Left ventricle myocardium inferior (tissue), 1 donor: ENCODE measurements at regions not wholly inside any gene's neighbourhood (a gene's known extent, or its start where the extent isn't known, plus 50 kb on each side); places are given as distances from the start of the nearest gene placed in this dataset.

ENCODE experiments used
- DNase-seq: peaks from one replicate; pipeline ENCODE4 v3.0.0-alpha.2; 2020
- H3K27ac ChIP-seq: fragments of 200-600 bp; replicated peaks from 2 replicates; pipeline ENCODE4 v1.8.0; 2021
- H3K27me3 ChIP-seq: fragments of 200-600 bp; 2 replicates; pipeline ENCODE4 v1.8.0; 2021; ENCODE audit warnings: low read depth
- H3K36me3 ChIP-seq: fragments of 200-600 bp; 2 replicates; pipeline ENCODE4 v1.8.0; 2021
- H3K4me1 ChIP-seq: fragments of 200-600 bp; 2 replicates; pipeline ENCODE4 v1.8.0; 2021
- H3K4me3 ChIP-seq: fragments of 200-600 bp; 2 replicates; pipeline ENCODE4 v1.8.0; 2021; ENCODE audit warnings: mild to moderate bottlenecking, moderate library complexity
- H3K9me3 ChIP-seq: fragments of 200-600 bp; replicated peaks from 2 replicates; pipeline ENCODE4 v1.8.0; 2021
- CTCF ChIP-seq: fragments of 200-600 bp; IDR thresholded peaks from 2 replicates; pipeline ENCODE4 v1.8.0; 2021; ENCODE audit warnings: antibody characterized with exemption, mild to moderate bottlenecking, borderline replicate concordance
- intact Hi-C: fragments of 100-400 bp; cut with micrococcal nuclease; formaldehyde crosslinking; loops from one replicate; pipeline ENCODE4 v1.11.0; 2022
- donor health status: DM: no; HTN: yes; CAD: no; lungs with severe emphysema.

- no peak for TF ChIP-seq CTCF
- Histone ChIP-seq H3K27me3 (peaks cover 11% of the 10 kb centered on the region), H3K9me3 (peaks cover 17% of the 10 kb centered on the region), H3K36me3 (no peaks in the 10 kb centered on the region), H3K4me1 (no peaks in the 10 kb centered on the region), H3K4me3 (no peak overlapping the region), H3K27ac (no peak overlapping the region)
- no peak for DNase-seq
- intact Hi-C loops: no loop called here
Measured at GRCh38 chr10:52541006-52541473, 227.0 kb downstream of the DKK1 start.

GRCh38 chr10:52542906-52543305 is 228.8 kb downstream of the DKK1 start:
- no peak overlapping the region for H3K4me3 ChIP-seq
- no peak for TF ChIP-seq CTCF
- no peak overlapping the region for H3K27ac ChIP-seq
- DNase-seq: no peak
- H3K27me3 ChIP-seq: peaks cover 11% of the 10 kb centered on the region
- intact Hi-C loops: no loop called here
- H3K4me1 ChIP-seq: no peaks in the 10 kb centered on the region
- peaks cover 4% of the 10 kb centered on the region for H3K9me3 ChIP-seq
- H3K36me3 ChIP-seq: no peaks in the 10 kb centered on the region

GRCh38 chr10:52551046-52551445 is 221.5 kb downstream of the MBL2 start:
- intact Hi-C loops: no loop called here
- Histone ChIP-seq H3K27me3 (no peaks in the 10 kb centered on the region), H3K4me3 (no peak overlapping the region), H3K4me1 (no peaks in the 10 kb centered on the region), H3K36me3 (no peaks in the 10 kb centered on the region), H3K27ac (no peak overlapping the region), H3K9me3 (no peaks in the 10 kb centered on the region)
- no peak for TF ChIP-seq CTCF
- no peak for DNase-seq

- intact Hi-C loops: no loop called here
- H3K27me3 ChIP-seq: no peaks in the 10 kb centered on the region
- H3K9me3 ChIP-seq: no peaks in the 10 kb centered on the region
- no peaks in the 10 kb centered on the region for H3K36me3 ChIP-seq
- no peak for DNase-seq
- no peak overlapping the region for H3K4me3 ChIP-seq
- H3K4me1 ChIP-seq: no peaks in the 10 kb centered on the region
- TF ChIP-seq CTCF: no peak
- no peak overlapping the region for H3K27ac ChIP-seq
Measured at GRCh38 chr10:52558090-52558489, 214.5 kb downstream of the MBL2 start.

GRCh38 chr10:52561322-52561721 is 211.3 kb downstream of the MBL2 start:
- H3K27me3 ChIP-seq: no peaks in the 10 kb centered on the region
- DNase-seq: no peak
- H3K4me1 ChIP-seq: no peaks in the 10 kb centered on the region
- H3K36me3 ChIP-seq: no peaks in the 10 kb centered on the region
- no peak for TF ChIP-seq CTCF
- H3K4me3 ChIP-seq: no peak overlapping the region
- intact Hi-C loops: no loop called here
- H3K9me3 ChIP-seq: no peaks in the 10 kb centered on the region
- no peak overlapping the region for H3K27ac ChIP-seq

- H3K9me3 ChIP-seq: no peaks in the 10 kb centered on the region
- no peak overlapping the region for H3K27ac ChIP-seq
- H3K4me3 ChIP-seq: no peak overlapping the region
- no peaks in the 10 kb centered on the region for H3K27me3 ChIP-seq
- H3K36me3 ChIP-seq: no peaks in the 10 kb centered on the region
- DNase-seq: no peak
- intact Hi-C loops: no loop called here
- H3K4me1 ChIP-seq: no peaks in the 10 kb centered on the region
- no peak for TF ChIP-seq CTCF
Measured at GRCh38 chr10:52563360-52563759, 209.2 kb downstream of the MBL2 start.
